Fibroblast of pulmonary artery (primary cell): ENCODE measurements at regions not wholly inside any gene's neighbourhood (a gene's known extent, or its start where the extent isn't known, plus 50 kb on each side); places are given as distances from the start of the nearest gene placed in this dataset.

Experiments
- DNase-seq: peaks from one replicate; pipeline ENCODE4 v3.0.0-alpha.2; 2010; ENCODE audit warnings: low read depth
- H3K4me3 ChIP-seq: replicated peaks from 2 replicates; pipeline ENCODE4 v1.5.1; 2011; ENCODE audit warnings: low read depth, mild to moderate bottlenecking, control low read depth, low read length, moderate library complexity
- TF ChIP-seq, protein P1 (sequence below): IDR thresholded peaks from 2 replicates; pipeline ENCODE4 v1.5.1; 2011; ENCODE audit warnings: mild to moderate bottlenecking, control low read depth, low read length, inconsistent platforms; ENCODE audit errors: missing control alignments

DNA sequence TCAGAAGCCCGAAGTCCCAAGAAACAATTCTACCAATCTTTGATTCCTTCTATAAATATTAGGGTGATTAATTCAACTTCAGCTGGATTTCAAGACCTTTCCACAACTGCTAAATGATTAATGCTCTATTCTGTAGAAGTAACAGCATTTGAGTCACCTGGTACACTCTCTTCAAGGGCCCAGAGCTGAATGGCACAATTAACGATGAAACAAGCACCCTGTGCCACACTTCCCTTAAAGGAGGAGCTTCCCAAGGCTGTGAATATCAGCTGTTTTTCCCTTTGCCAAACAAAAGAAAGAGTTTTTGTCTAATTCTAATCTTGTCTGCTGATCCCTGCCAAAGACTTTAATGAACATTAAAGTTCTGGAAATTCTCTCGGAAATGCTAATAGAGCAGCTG, 56.0 kb downstream of the BOD1L2 start:
- H3K4me3 ChIP-seq = no peak overlapping the region
- DNase-seq = no peak
- TF ChIP-seq, protein P1, sequence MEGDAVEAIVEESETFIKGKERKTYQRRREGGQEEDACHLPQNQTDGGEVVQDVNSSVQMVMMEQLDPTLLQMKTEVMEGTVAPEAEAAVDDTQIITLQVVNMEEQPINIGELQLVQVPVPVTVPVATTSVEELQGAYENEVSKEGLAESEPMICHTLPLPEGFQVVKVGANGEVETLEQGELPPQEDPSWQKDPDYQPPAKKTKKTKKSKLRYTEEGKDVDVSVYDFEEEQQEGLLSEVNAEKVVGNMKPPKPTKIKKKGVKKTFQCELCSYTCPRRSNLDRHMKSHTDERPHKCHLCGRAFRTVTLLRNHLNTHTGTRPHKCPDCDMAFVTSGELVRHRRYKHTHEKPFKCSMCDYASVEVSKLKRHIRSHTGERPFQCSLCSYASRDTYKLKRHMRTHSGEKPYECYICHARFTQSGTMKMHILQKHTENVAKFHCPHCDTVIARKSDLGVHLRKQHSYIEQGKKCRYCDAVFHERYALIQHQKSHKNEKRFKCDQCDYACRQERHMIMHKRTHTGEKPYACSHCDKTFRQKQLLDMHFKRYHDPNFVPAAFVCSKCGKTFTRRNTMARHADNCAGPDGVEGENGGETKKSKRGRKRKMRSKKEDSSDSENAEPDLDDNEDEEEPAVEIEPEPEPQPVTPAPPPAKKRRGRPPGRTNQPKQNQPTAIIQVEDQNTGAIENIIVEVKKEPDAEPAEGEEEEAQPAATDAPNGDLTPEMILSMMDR = no peak

- TF ChIP-seq, protein P1 = no peak
- no peak for DNase-seq
- H3K4me3 ChIP-seq = no peak overlapping the region
Observed at GRCh38 chr18:57205641-57206040, 58.8 kb downstream of the BOD1L2 start.

GRCh38 chr18:57207124-57207916, 60.4 kb downstream of the BOD1L2 start:
- no peak overlapping the region for H3K4me3 ChIP-seq
- TF ChIP-seq, protein P1 = no peak
- no peak for DNase-seq

- H3K4me3 ChIP-seq = no peak overlapping the region
- DNase-seq = no peak
- TF ChIP-seq, protein P1 = no peak
Observed at GRCh38 chr18:57208047-57208446, 61.2 kb downstream of the BOD1L2 start.

- TF ChIP-seq, protein P1 = no peak
- no peak overlapping the region for H3K4me3 ChIP-seq
- DNase-seq = no peak
Observed at GRCh38 chr18:57209713-57210106, 62.8 kb downstream of the BOD1L2 start.

GRCh38 chr18:57210107-57210715, 63.3 kb downstream of the BOD1L2 start:
- H3K4me3 ChIP-seq = no peak overlapping the region
- DNase-seq = peak; percentile 67
- TF ChIP-seq, protein P1 = no peak
